Tibial nerve (tissue), 4 donors: ENCODE measurements at regions not wholly inside any gene's neighbourhood (a gene's known extent, or its start where the extent isn't known, plus 50 kb on each side); places are given as distances from the start of the nearest gene placed in this dataset.
"Not testable (repeated sequence)": the region's sequence is repeated elsewhere in the genome, so short reads cannot be mapped to it uniquely, and the experiment has no call there.

ENCODE experiments used
- DNase-seq, 2 donors: peaks; one replicate each; pipeline ENCODE4 v3.0.0-alpha.2; 2019; ENCODE audit warnings: low spot score in 2 of 2
- H3K27ac ChIP-seq, 4 donors: fragments of 200-600 bp; sonication (generic) in 3 of 4; one replicate each; pipeline ENCODE4 v1.5.1; 2017 to 2019; ENCODE audit warnings: mild to moderate bottlenecking in 1 of 4
- H3K27me3 ChIP-seq, 2 donors: fragments of 200-600 bp; sonication (generic) in 1 of 2; one replicate each; pipeline versions ENCODE4 v1.5.1 to v1.6.0; 2017 to 2019
- H3K36me3 ChIP-seq, 3 donors: fragments of 200-600 bp; sonication (generic); one replicate each; pipeline ENCODE4 v1.5.1; 2018 to 2019
- H3K4me1 ChIP-seq, 4 donors: fragments of 200-600 bp; sonication (generic) in 3 of 4; one replicate each; pipeline ENCODE4 v1.5.1; 2017 to 2019
- H3K4me3 ChIP-seq, 4 donors: fragments of 200-600 bp; sonication (generic) in 3 of 4; one replicate each; pipeline ENCODE4 v1.5.1; 2017 to 2019; ENCODE audit warnings: mild to moderate bottlenecking in 1 of 4, moderate library complexity in 1 of 4
- H3K9me3 ChIP-seq, 4 donors: fragments of 200-600 bp; sonication (generic) in 3 of 4; one replicate each; pipeline ENCODE4 v1.5.1; 2017 to 2019
- EP300 ChIP-seq, 2 donors: sonication (generic); formaldehyde crosslinking; IDR thresholded peaks; one replicate each; pipeline ENCODE4 v1.6.1; 2017; ENCODE audit warnings: antibody characterized with exemption in 2 of 2, mild to moderate bottlenecking in 1 of 2
- POLR2A ChIP-seq, 2 donors: fragments of 450-650 bp; IDR thresholded peaks; one replicate each; pipeline ENCODE4 v1.6.1; 2017; ENCODE audit warnings: antibody characterized with exemption in 2 of 2, mild to moderate bottlenecking in 2 of 2, moderate library complexity in 2 of 2
- WGBS, 2 donors: methylation state at CpG; one replicate each; pipeline ENCODE4 v1.1.5; 2018; 5-methylcytosine and 5-hydroxymethylcytosine counted together
- TF ChIP-seq, protein P1 (sequence below), 5 experiments: fragments of 200-600 bp in 3 of 5; fragments of 450-650 bp in 2 of 5; sonication (generic) in 3 of 5; IDR thresholded peaks; one replicate each; pipeline ENCODE4 v1.5.1; 2016 to 2019; ENCODE audit warnings: antibody characterized with exemption in 5 of 5, mild to moderate bottlenecking in 3 of 5, moderate library complexity in 2 of 5

DNA sequence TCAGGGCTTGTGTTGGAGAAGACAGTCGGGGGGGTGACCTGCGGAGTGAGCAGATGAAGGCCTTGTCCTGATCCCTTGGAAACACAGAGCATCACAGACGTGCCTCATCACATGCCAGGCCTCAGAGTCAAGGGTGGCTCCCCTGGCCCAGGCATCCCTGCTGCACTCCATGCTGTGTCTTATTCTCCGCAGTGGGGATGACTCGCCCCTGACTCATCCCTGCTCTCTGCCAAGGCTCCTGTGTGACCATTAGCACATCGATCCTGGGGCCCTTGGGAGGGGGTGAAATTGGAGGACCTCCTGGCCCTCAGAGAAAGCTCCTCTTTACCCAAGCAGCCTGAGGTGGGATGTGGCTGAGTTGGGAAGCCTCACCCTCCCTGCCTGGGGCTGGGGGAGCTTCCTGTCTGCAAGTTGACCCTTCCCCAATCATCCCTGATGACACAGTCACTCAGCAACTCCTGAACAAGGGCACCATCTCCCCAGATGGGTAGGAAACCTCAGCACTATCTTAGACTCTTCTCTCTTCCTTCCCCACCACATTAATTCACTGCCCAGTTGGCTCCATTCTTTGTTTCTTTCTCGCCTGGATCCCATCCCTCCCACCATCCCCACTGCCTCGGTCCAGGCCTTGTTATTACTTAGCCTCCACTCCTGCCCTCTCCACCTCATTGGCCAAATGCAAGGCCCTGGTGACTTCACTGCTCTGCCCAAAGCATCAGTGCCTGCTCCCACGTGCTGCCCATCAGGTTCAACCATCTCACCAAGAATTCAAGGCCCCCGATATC lies 74.6 kb downstream of the CAMK2N1 start:
- no peak for TF ChIP-seq EP300 (IDR thresholded peaks at IDR 0.05)
- no peak for TF ChIP-seq POLR2A (IDR thresholded peaks at IDR 0.05)
- TF ChIP-seq, protein P1, sequence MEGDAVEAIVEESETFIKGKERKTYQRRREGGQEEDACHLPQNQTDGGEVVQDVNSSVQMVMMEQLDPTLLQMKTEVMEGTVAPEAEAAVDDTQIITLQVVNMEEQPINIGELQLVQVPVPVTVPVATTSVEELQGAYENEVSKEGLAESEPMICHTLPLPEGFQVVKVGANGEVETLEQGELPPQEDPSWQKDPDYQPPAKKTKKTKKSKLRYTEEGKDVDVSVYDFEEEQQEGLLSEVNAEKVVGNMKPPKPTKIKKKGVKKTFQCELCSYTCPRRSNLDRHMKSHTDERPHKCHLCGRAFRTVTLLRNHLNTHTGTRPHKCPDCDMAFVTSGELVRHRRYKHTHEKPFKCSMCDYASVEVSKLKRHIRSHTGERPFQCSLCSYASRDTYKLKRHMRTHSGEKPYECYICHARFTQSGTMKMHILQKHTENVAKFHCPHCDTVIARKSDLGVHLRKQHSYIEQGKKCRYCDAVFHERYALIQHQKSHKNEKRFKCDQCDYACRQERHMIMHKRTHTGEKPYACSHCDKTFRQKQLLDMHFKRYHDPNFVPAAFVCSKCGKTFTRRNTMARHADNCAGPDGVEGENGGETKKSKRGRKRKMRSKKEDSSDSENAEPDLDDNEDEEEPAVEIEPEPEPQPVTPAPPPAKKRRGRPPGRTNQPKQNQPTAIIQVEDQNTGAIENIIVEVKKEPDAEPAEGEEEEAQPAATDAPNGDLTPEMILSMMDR (IDR thresholded peaks at IDR 0.05), result no peak
- H3K4me1 ChIP-seq, result no peaks in the 10 kb centered on the region
- no peak for DNase-seq
- no peaks in the 10 kb centered on the region for H3K27me3 ChIP-seq
- no peak overlapping the region for H3K27ac ChIP-seq
- H3K36me3 ChIP-seq, result no peaks in the 10 kb centered on the region
- 61 to 63% methylated on average over 10 of the region's 10 CpGs for WGBS, 2 donors
- no peak overlapping the region for H3K4me3 ChIP-seq
- no peaks in the 10 kb centered on the region for H3K9me3 ChIP-seq

DNA sequence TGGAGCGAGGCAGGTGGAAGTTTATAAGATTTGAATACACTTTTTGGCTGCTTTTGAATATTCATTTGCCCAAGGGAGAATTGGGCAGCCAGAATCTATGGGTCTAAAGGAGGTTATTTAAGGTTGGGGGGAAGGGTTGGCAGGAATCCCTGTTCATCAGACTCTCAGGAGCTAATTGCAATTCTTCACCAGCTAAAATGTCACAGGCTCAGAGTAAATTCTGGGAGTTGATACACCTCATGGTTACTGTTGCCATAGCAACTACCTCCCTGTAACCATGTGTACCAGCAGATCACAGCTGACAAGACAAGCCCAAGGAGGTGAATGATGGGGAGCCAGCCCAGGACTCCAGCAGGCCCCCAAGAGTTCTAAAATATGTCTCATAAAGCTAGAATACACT lies 75.5 kb downstream of the CAMK2N1 start:
- no peak for TF ChIP-seq EP300 (IDR thresholded peaks at IDR 0.05)
- TF ChIP-seq, protein P1 (IDR thresholded peaks at IDR 0.05), result no peak
- no peak for TF ChIP-seq POLR2A (IDR thresholded peaks at IDR 0.05)
- no peaks in the 10 kb centered on the region for H3K4me1 ChIP-seq
- no peak overlapping the region for H3K4me3 ChIP-seq
- no peaks in the 10 kb centered on the region for H3K9me3 ChIP-seq
- no peaks in the 10 kb centered on the region for H3K36me3 ChIP-seq
- WGBS, 2 donors, result 82 to 93% methylated on average over 1 of the region's 1 CpG
- no peaks in the 10 kb centered on the region for H3K27me3 ChIP-seq
- no peak overlapping the region for H3K27ac ChIP-seq
- DNase-seq, result no peak

DNA sequence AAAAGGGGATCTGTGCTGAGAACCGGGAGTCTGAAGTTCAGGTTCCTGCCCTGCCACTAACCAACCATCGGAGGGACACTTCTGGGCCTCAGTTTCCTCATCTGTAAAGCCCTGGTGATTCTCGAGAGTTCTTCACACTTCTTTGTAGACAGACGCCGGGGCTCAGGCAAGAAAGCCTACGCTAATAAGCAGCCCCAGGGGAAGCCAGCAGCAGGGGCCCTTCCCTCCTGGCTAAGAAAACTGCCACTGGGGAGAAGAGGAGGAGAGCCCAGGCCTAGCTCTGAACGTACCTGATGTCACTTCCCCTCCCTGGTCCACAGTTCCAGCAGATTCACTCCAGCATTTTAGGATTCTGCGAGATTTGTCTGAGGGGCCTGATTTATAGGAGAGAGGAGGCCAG lies 76.0 kb downstream of the CAMK2N1 start:
- Histone ChIP-seq H3K27me3 (no peaks in the 10 kb centered on the region), H3K27ac (no peak overlapping the region), H3K4me1 (no peaks in the 10 kb centered on the region), H3K9me3 (no peaks in the 10 kb centered on the region), H3K36me3 (no peaks in the 10 kb centered on the region), H3K4me3 (no peak overlapping the region)
- DNase-seq, result no peak
- 49 to 57% methylated on average over 8 of the region's 8 CpGs for WGBS, 2 donors
- TF ChIP-seq POLR2A (IDR thresholded peaks at IDR 0.05) (no peak), EP300 (IDR thresholded peaks at IDR 0.05) (no peak)
- TF ChIP-seq, protein P1 (IDR thresholded peaks at IDR 0.05), result no peak

DNA sequence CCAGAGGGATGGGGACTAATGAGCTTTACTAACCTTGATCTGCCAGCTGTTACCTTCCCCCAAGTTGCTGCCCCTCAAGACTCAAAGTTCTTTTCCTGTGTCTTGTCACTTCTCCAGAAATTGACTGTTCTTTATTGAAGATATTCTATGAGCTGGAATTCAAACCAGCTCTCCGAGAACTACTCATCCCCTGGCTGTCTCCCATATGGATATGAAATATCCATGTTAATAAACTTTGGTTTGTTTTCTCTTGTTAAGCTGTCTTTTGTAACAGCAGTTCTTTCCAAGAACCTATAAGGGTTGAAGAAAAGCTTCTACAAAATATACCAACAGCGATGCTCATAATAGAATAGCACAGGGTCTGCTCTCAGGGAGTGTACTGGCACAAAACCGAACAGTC lies 77.0 kb downstream of the CAMK2N1 start:
- DNase-seq, result no peak
- Histone ChIP-seq H3K4me1 (no peaks in the 10 kb centered on the region), H3K9me3 (no peaks in the 10 kb centered on the region), H3K4me3 (no peak overlapping the region), H3K27me3 (peaks cover 0 to 3% of the 10 kb centered on the region in 2 donors), H3K36me3 (no peaks in the 10 kb centered on the region), H3K27ac (no peak overlapping the region)
- WGBS, 2 donors, result 80 to 87% methylated on average over 3 of the region's 3 CpGs
- TF ChIP-seq, protein P1 (IDR thresholded peaks at IDR 0.05), result no peak
- TF ChIP-seq POLR2A (IDR thresholded peaks at IDR 0.05), result no peak
- TF ChIP-seq EP300 (IDR thresholded peaks at IDR 0.05), result no peak

DNA sequence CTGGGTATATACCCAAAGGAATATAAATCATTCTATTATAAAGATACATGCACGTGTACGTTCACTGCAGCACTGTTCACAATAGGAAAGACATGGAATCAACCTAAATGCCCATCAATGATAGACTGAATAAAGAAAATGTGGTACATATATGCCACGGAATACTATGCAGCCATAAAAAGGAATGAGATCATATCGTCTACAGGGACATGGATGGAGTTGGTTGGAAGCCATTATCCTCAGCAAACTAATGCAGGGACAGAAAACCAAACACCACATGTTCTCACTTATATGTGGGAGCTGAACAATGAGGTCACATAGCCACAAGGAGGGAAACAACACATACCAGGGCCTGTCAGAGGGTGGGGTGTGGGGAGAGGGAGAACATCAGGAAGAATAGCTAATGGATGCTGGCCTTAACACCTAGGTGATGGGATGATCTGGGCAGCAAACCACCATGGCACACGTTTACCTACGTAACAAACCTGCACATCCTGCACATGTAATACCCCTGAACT lies 77.8 kb downstream of the CAMK2N1 start:
- not testable (repeated sequence) for H3K27ac ChIP-seq, H3K4me3 ChIP-seq, DNase-seq, H3K36me3 ChIP-seq, H3K9me3 ChIP-seq, H3K4me1 ChIP-seq
- WGBS, 2 donors, result 73% methylated on average over 6 of the region's 6 CpGs
- peaks cover 0 to 11% of the 10 kb centered on the region in 2 donors for H3K27me3 ChIP-seq
